Left ventricle myocardium inferior (tissue), 1 donor: ENCODE measurements at regions not wholly inside any gene's neighbourhood (a gene's known extent, or its start where the extent isn't known, plus 50 kb on each side); places are given as distances from the start of the nearest gene placed in this dataset.

Experiments used
- DNase-seq: peaks from one replicate; pipeline ENCODE4 v3.0.0-alpha.2; 2020
- H3K27ac ChIP-seq: fragments of 200-600 bp; replicated peaks from 2 replicates; pipeline ENCODE4 v1.8.0; 2021
- H3K27me3 ChIP-seq: fragments of 200-600 bp; 2 replicates; pipeline ENCODE4 v1.8.0; 2021; ENCODE audit warnings: low read depth
- H3K36me3 ChIP-seq: fragments of 200-600 bp; 2 replicates; pipeline ENCODE4 v1.8.0; 2021
- H3K4me1 ChIP-seq: fragments of 200-600 bp; 2 replicates; pipeline ENCODE4 v1.8.0; 2021
- H3K4me3 ChIP-seq: fragments of 200-600 bp; 2 replicates; pipeline ENCODE4 v1.8.0; 2021; ENCODE audit warnings: mild to moderate bottlenecking, moderate library complexity
- H3K9me3 ChIP-seq: fragments of 200-600 bp; replicated peaks from 2 replicates; pipeline ENCODE4 v1.8.0; 2021
- intact Hi-C: fragments of 100-400 bp; cut with micrococcal nuclease; formaldehyde crosslinking; loops from one replicate; pipeline ENCODE4 v1.11.0; 2022
- TF ChIP-seq, protein P1 (sequence below): fragments of 200-600 bp; IDR thresholded peaks from 2 replicates; pipeline ENCODE4 v1.8.0; 2021; ENCODE audit warnings: antibody characterized with exemption, mild to moderate bottlenecking, borderline replicate concordance
- donor health status: DM: no; HTN: yes; CAD: no; lungs with severe emphysema.

DNA sequence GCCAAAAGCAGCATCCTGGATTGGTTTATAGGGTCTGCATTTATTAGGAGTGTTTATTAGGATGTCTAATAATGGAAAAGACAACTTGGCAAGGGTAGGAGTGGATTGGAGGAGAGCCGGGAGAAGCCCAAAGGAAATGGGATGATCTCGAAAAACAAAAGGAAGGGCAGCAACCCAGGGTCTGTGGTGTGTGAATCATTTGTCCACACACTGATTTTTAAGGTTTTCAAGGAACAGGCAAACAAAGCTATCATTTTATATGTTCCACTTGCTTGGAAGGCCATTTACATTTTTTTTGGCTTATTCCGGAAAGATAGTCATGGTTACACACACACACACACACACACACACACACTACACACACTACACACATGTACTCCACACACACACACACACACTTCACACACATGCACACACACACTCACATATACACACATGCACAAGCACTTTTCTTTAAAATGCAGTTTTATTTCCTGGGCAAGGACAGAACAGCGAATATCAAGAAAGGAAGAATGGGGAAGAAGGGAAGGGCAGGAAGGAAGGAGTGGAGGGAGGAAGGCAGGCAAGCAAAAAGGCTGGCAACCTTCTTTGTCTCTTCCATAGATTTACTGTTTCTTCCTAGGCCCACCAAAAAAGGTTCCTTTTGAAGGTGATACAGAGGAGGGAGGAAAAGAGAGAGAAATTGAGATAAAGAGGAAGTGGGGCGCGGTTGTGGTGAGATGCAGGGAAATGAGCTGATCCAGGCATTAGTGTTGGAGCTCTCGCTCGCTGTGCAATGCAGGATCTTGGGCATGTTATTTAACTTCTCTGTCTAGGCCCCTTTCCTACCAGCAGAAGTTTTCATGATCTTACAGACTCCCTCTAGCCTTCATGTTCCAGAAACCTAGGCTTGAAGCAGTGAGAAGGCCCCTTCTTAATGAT is 88.6 kb upstream of the MAML3 start:
- peaks cover 26% of the 10 kb centered on the region for H3K4me1 ChIP-seq
- intact Hi-C loops: loop anchor here (5.0 kb wide), 1 partner anchor 85 kb away; no protein-coding TSS in a partner anchor
- H3K9me3 ChIP-seq: no peaks in the 10 kb centered on the region
- no peak overlapping the region for H3K4me3 ChIP-seq
- no peaks in the 10 kb centered on the region for H3K27me3 ChIP-seq
- peak overlapping the region; percentile 50 for H3K27ac ChIP-seq
- H3K36me3 ChIP-seq: no peaks in the 10 kb centered on the region
- TF ChIP-seq, protein P1, sequence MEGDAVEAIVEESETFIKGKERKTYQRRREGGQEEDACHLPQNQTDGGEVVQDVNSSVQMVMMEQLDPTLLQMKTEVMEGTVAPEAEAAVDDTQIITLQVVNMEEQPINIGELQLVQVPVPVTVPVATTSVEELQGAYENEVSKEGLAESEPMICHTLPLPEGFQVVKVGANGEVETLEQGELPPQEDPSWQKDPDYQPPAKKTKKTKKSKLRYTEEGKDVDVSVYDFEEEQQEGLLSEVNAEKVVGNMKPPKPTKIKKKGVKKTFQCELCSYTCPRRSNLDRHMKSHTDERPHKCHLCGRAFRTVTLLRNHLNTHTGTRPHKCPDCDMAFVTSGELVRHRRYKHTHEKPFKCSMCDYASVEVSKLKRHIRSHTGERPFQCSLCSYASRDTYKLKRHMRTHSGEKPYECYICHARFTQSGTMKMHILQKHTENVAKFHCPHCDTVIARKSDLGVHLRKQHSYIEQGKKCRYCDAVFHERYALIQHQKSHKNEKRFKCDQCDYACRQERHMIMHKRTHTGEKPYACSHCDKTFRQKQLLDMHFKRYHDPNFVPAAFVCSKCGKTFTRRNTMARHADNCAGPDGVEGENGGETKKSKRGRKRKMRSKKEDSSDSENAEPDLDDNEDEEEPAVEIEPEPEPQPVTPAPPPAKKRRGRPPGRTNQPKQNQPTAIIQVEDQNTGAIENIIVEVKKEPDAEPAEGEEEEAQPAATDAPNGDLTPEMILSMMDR: no peak
- DNase-seq: no peak

- intact Hi-C loops: loop anchor here (5.0 kb wide), 1 partner anchor 83 kb away; no protein-coding TSS in a partner anchor
- TF ChIP-seq, protein P1: no peak
- Histone ChIP-seq H3K27me3 (no peaks in the 10 kb centered on the region), H3K36me3 (no peaks in the 10 kb centered on the region), H3K27ac (no peak overlapping the region), H3K9me3 (no peaks in the 10 kb centered on the region), H3K4me3 (no peak overlapping the region), H3K4me1 (peaks cover 39% of the 10 kb centered on the region)
- DNase-seq: no peak
Measured at GRCh38 chr4:140240237-140240636, 86.3 kb upstream of the MAML3 start.

DNA sequence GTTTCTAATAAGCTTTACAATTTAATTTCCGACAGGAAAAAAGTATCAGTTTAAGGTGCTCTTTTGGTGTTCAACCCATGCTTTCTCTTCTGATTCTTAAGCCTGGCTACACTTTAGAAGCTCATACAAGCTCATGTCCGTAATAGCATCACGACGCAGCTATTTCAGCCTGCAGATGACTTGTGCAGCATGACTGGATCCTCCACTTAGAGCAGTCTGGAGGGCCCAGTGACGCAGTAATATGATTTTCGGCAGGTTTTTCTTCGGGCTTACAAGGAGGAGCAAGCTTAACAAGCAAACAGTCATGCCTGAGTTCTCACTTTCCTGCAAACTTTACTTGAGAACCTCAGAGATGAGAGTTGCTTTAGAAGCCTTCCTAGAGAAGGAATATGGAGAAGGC is 85.3 kb upstream of the MAML3 start:
- H3K4me1 ChIP-seq: peaks cover 42% of the 10 kb centered on the region
- no peaks in the 10 kb centered on the region for H3K27me3 ChIP-seq
- no peak for DNase-seq
- H3K27ac ChIP-seq: peak overlapping the region; percentile 93
- TF ChIP-seq, protein P1: no peak
- no peaks in the 10 kb centered on the region for H3K36me3 ChIP-seq
- intact Hi-C loops: no loop called here
- H3K9me3 ChIP-seq: no peaks in the 10 kb centered on the region
- H3K4me3 ChIP-seq: no peak overlapping the region

GRCh38 chr4:140238351-140239056 is 84.5 kb upstream of the MAML3 start:
- Histone ChIP-seq H3K4me1 (peaks cover 50% of the 10 kb centered on the region), H3K9me3 (no peaks in the 10 kb centered on the region), H3K4me3 (peak overlapping the region; percentile 53), H3K36me3 (no peaks in the 10 kb centered on the region), H3K27ac (peak overlapping the region; percentile 93), H3K27me3 (no peaks in the 10 kb centered on the region)
- peak; percentile 91 for DNase-seq
- intact Hi-C loops: no loop called here
- TF ChIP-seq, protein P1: no peak

- intact Hi-C loops: no loop called here
- peak overlapping the region; percentile 53 for H3K4me3 ChIP-seq
- H3K4me1 ChIP-seq: peaks cover 50% of the 10 kb centered on the region
- no peaks in the 10 kb centered on the region for H3K36me3 ChIP-seq
- TF ChIP-seq, protein P1: no peak
- peak overlapping the region; percentile 93 for H3K27ac ChIP-seq
- peak; percentile 79 for DNase-seq
- H3K9me3 ChIP-seq: no peaks in the 10 kb centered on the region
- H3K27me3 ChIP-seq: no peaks in the 10 kb centered on the region
Measured at GRCh38 chr4:140237616-140238350, 83.8 kb upstream of the MAML3 start.
